ENCODE measurements at regions not wholly inside any gene's neighbourhood (a gene's known extent, or its start where the extent isn't known, plus 50 kb on each side); places are given as distances from the start of the nearest gene placed in this dataset.

DNA sequence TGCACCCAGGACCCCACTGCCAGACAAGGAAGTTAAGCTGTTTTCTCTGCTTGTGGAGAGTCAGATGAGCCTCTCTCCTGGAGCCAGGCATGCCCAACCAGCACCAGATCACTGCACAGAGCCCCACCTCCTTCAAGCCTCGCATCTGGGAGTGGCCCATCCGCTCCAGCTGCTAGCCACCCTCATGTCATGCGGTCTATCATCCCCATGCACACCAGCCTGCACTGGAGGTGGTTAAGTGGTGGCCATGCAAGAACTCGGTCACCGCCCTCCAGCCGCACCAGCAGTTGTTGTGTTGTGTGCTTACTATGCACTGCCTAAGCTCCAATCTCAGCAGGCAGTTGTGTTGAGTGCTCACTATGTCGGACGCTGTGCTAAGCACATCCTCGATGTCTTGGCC lies 177.9 kb upstream of the SLC14A2 start:
- Histone ChIP-seq H3K9me3 (no peaks in the 10 kb centered on the region), H3K4me1 (no peaks in the 10 kb centered on the region), H3K27ac (no peak overlapping the region), H3K36me3 (no peaks in the 10 kb centered on the region), H3K4me3 (no peak overlapping the region), H3K27me3 (replicated peaks in 1 of 7) (no peaks in the 10 kb centered on the region)
- intact Hi-C loops (cut with DNase I; ENCODE audit: low total_unique reads): no loop called here
- no peak for TF ChIP-seq POLR2AphosphoS5 (IDR thresholded peaks at IDR 0.05)
- TF ChIP-seq, protein P1, sequence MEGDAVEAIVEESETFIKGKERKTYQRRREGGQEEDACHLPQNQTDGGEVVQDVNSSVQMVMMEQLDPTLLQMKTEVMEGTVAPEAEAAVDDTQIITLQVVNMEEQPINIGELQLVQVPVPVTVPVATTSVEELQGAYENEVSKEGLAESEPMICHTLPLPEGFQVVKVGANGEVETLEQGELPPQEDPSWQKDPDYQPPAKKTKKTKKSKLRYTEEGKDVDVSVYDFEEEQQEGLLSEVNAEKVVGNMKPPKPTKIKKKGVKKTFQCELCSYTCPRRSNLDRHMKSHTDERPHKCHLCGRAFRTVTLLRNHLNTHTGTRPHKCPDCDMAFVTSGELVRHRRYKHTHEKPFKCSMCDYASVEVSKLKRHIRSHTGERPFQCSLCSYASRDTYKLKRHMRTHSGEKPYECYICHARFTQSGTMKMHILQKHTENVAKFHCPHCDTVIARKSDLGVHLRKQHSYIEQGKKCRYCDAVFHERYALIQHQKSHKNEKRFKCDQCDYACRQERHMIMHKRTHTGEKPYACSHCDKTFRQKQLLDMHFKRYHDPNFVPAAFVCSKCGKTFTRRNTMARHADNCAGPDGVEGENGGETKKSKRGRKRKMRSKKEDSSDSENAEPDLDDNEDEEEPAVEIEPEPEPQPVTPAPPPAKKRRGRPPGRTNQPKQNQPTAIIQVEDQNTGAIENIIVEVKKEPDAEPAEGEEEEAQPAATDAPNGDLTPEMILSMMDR (IDR thresholded peaks at IDR 0.05 in 8 of 11, conservative IDR thresholded peaks at IDR 0.05 in 3 of 11): no peak
- TF ChIP-seq POLR2A (IDR thresholded peaks at IDR 0.05): no peak
- WGBS, 5 donors: 87 to 96% (median 93%) methylated on average over 6 to 9 of the region's 9 CpGs
- DNase-seq: no peak

DNA sequence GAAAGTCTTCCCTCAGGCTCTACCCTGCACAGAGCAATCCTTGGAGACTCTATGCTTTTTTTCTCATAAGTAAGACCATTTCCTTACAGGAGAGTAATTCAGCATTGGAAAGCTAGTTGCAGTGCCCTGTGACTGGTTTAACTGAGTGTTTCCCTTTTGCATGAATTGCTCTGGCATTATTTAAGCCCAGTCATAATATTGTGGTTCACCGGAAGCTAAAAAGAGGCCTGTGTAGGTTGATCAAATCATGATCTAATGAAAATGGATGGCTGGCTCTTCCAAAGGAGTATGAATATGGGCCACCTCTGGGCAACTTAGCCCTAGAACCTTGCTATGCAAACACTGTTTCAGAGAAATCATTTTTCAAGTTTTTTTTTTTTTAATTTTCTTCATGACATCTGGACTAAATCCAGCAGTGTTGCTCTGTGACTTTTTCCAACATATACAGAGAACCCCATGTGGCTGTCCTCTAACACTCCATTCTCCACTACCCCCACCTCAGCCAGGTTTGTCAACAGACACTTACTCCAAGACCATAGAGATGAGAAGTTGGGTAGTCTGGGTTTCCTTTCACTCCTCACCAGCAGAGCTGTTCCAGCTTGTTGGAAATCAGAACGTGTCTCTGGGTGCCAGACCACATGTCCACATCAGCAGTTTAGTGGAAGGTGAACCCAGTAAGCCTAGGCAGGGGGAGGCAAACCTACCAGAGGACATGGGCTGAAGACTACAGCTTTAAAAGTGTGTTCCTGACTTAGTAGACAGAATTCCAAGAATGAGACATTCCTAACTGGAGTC lies 175.2 kb upstream of the SLC14A2 start:
- no peak overlapping the region for H3K27ac ChIP-seq
- H3K4me3 ChIP-seq: no peak overlapping the region
- no peak for TF ChIP-seq POLR2A (IDR thresholded peaks at IDR 0.05)
- TF ChIP-seq, protein P1 (IDR thresholded peaks at IDR 0.05 in 8 of 11, conservative IDR thresholded peaks at IDR 0.05 in 3 of 11): no peak
- TF ChIP-seq POLR2AphosphoS5 (IDR thresholded peaks at IDR 0.05): no peak
- H3K4me1 ChIP-seq: no peaks in the 10 kb centered on the region
- WGBS, 5 donors: 62 to 80% (median 68%) methylated on average over 2 of the region's 2 CpGs
- H3K9me3 ChIP-seq: no peaks in the 10 kb centered on the region
- no peaks in the 10 kb centered on the region for H3K27me3 ChIP-seq (replicated peaks in 1 of 7)
- intact Hi-C loops (cut with DNase I; ENCODE audit: low total_unique reads): no loop called here
- H3K36me3 ChIP-seq: no peaks in the 10 kb centered on the region
- DNase-seq: no peak

DNA sequence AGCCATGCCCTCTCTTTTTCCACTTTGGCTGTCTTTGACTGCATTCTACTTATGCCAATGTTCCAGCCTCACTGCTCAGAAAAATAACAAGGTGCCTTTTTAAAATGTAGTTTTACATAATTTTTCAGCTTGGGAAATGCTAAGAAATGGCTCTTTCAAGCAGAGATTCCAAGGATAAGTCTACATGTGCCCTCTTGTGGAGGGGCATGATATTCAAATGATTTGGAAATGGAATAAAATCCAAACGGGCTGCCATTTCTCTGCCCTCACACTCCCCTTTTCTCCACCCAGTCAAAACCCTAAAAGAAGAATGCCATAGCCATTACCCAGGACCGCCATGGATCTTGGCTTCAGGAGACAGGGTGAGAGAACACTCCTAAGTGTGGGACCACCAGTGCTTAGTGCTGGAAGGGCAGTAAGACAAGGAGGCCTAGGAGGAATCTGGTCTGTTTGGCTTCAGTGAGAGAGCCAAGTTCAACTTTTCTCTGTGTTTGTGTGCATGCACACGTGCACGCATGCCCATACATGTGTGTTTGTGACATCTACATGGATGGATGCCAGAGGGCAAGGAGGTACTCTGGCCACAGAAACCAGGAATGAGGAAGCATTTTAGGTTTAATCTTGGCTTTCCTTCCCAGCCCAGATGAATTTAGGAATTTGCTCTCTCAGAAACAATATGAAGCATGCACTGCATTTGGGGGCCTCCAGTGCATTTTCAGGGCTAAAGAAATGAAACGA lies 174.0 kb upstream of the SLC14A2 start:
- H3K9me3 ChIP-seq: no peaks in the 10 kb centered on the region
- H3K4me1 ChIP-seq: no peaks in the 10 kb centered on the region
- no peak overlapping the region for H3K27ac ChIP-seq
- DNase-seq: no peak
- H3K36me3 ChIP-seq: no peaks in the 10 kb centered on the region
- TF ChIP-seq, protein P1 (IDR thresholded peaks at IDR 0.05 in 8 of 11, conservative IDR thresholded peaks at IDR 0.05 in 3 of 11): no peak
- TF ChIP-seq POLR2AphosphoS5 (IDR thresholded peaks at IDR 0.05) (no peak), POLR2A (IDR thresholded peaks at IDR 0.05) (no peak)
- intact Hi-C loops (cut with DNase I; ENCODE audit: low total_unique reads): no loop called here
- WGBS, 5 donors: 70 to 78% (median 75%) methylated on average over 5 of the region's 5 CpGs
- no peak overlapping the region for H3K4me3 ChIP-seq
- no peaks in the 10 kb centered on the region for H3K27me3 ChIP-seq (replicated peaks in 1 of 7)

DNA sequence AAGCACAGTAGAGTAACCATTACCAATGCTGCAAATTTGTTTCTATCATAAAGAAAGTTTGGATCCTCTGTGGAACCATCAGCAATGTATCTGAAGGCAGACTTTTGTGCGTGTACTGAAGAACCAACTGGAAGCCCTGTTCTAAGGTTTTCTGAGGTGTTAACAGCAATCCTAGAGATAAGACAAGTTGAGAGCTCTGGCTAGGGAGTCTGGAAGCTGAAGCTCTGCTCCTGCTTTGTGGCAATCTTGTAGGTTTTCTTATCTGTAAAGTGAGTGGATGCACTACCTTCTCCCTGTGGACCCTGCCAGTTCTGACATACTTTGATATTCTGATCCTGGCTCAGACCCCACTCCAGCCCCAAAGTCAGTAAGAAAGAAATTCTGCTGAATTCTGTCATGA lies 171.2 kb upstream of the SLC14A2 start:
- WGBS, 5 donors: 89 to 97% (median 95%) methylated on average over 1 of the region's 1 CpG
- TF ChIP-seq, protein P1 (IDR thresholded peaks at IDR 0.05 in 8 of 11, conservative IDR thresholded peaks at IDR 0.05 in 3 of 11): no peak
- TF ChIP-seq POLR2A (IDR thresholded peaks at IDR 0.05) (no peak), POLR2AphosphoS5 (IDR thresholded peaks at IDR 0.05) (no peak)
- intact Hi-C loops (cut with DNase I; ENCODE audit: low total_unique reads): no loop called here
- Histone ChIP-seq H3K4me1 (no peaks in the 10 kb centered on the region), H3K36me3 (no peaks in the 10 kb centered on the region), H3K27me3 (replicated peaks in 1 of 7) (no peaks in the 10 kb centered on the region), H3K9me3 (no peaks in the 10 kb centered on the region), H3K27ac (no peak overlapping the region), H3K4me3 (no peak overlapping the region)
- DNase-seq: no peak
